ENCODE measurements at regions not wholly inside any gene's neighbourhood (a gene's known extent, or its start where the extent isn't known, plus 50 kb on each side); places are given as distances from the start of the nearest gene placed in this dataset.
"Not testable (repeated sequence)": the region's sequence is repeated elsewhere in the genome, so short reads cannot be mapped to it uniquely, and the experiment has no call there.

- 55 to 71% (median 61%) methylated on average over 2 of the region's 2 CpGs for WGBS, 3 donors
- DNase-seq (no peak), ATAC-seq (no peak)
- H3K27me3 ChIP-seq (ENCODE audit: insufficient read depth in 3 of 3, low read length in 2 of 3), result no peaks in the 10 kb centered on the region
- TF ChIP-seq CTCF (IDR thresholded peaks at IDR 0.05), result no peak
- no peaks in the 10 kb centered on the region for H3K36me3 ChIP-seq (ENCODE audit: insufficient read depth in 1 of 2, low read depth in 1 of 2)
- no peaks in the 10 kb centered on the region for H3K4me1 ChIP-seq
- intact Hi-C loops (cut with DNase I), result no loop called here
- no peak overlapping the region for H3K27ac ChIP-seq
- H3K4me3 ChIP-seq, result no peak overlapping the region
- no peaks in the 10 kb centered on the region for H3K9me3 ChIP-seq
Measured at GRCh38 chr5:136559651-136560050, 194.3 kb upstream of the TRPC7 start.

- 83 to 98% (median 88%) methylated on average over 2 of the region's 2 CpGs for WGBS, 3 donors
Measured at GRCh38 chr5:136547096-136547495, 181.8 kb upstream of the TRPC7 start.

GRCh38 chr5:136546441-136546840, 181.1 kb upstream of the TRPC7 start:
- H3K27ac ChIP-seq; H3K9me3 ChIP-seq; ATAC-seq; DNase-seq; H3K27me3 ChIP-seq (ENCODE audit: insufficient read depth in 3 of 3, low read length in 2 of 3); H3K4me1 ChIP-seq; H3K4me3 ChIP-seq; H3K36me3 ChIP-seq (ENCODE audit: insufficient read depth in 1 of 2, low read depth in 1 of 2); intact Hi-C loops (cut with DNase I): not testable (repeated sequence)
- 75 to 88% (median 80%) methylated on average over 3 of the region's 3 CpGs for WGBS, 3 donors

More at GRCh38 chr5:136547096-136547495, 181.8 kb upstream of the TRPC7 start:
- H3K27ac ChIP-seq; H3K27me3 ChIP-seq (ENCODE audit: insufficient read depth in 3 of 3, low read length in 2 of 3); DNase-seq; H3K9me3 ChIP-seq; H3K4me1 ChIP-seq; H3K36me3 ChIP-seq (ENCODE audit: insufficient read depth in 1 of 2, low read depth in 1 of 2); intact Hi-C loops (cut with DNase I); ATAC-seq; H3K4me3 ChIP-seq: not testable (repeated sequence)

GRCh38 chr5:136545031-136545430, 179.7 kb upstream of the TRPC7 start:
- intact Hi-C loops (cut with DNase I); DNase-seq; H3K36me3 ChIP-seq (ENCODE audit: insufficient read depth in 1 of 2, low read depth in 1 of 2); H3K4me3 ChIP-seq; H3K27me3 ChIP-seq (ENCODE audit: insufficient read depth in 3 of 3, low read length in 2 of 3); ATAC-seq; H3K4me1 ChIP-seq; H3K27ac ChIP-seq; H3K9me3 ChIP-seq: not testable (repeated sequence)
- 85 to 87% (median 86%) methylated on average over 5 of the region's 5 CpGs for WGBS, 3 donors

- Histone ChIP-seq H3K27me3 (ENCODE audit: insufficient read depth in 3 of 3, low read length in 2 of 3) (no peaks in the 10 kb centered on the region), H3K36me3 (ENCODE audit: insufficient read depth in 1 of 2, low read depth in 1 of 2) (no peaks in the 10 kb centered on the region), H3K9me3 (no peaks in the 10 kb centered on the region), H3K27ac (no peak overlapping the region), H3K4me3 (no peak overlapping the region), H3K4me1 (no peaks in the 10 kb centered on the region)
- ATAC-seq (no peak), DNase-seq (no peak)
- TF ChIP-seq CTCF (IDR thresholded peaks at IDR 0.05), result no peak
- intact Hi-C loops (cut with DNase I), result no loop called here
- WGBS, 3 donors, result 82 to 84% (median 83%) methylated on average over 2 of the region's 2 CpGs
Measured at GRCh38 chr5:136538534-136538933, 173.2 kb upstream of the TRPC7 start.

GRCh38 chr5:136529081-136529480, 163.7 kb upstream of the TRPC7 start:
- H3K36me3 ChIP-seq (ENCODE audit: insufficient read depth in 1 of 2, low read depth in 1 of 2), result no peaks in the 10 kb centered on the region
- ATAC-seq (no peak), DNase-seq (no peak)
- H3K9me3 ChIP-seq, result no peaks in the 10 kb centered on the region
- no peaks in the 10 kb centered on the region for H3K4me1 ChIP-seq
- H3K27me3 ChIP-seq (ENCODE audit: insufficient read depth in 3 of 3, low read length in 2 of 3), result peaks cover 0 to 2% (median 0%) of the 10 kb centered on the region in 3 donors
- intact Hi-C loops (cut with DNase I), result no loop called here
- H3K27ac ChIP-seq, result no peak overlapping the region
- no peak overlapping the region for H3K4me3 ChIP-seq
- TF ChIP-seq CTCF (IDR thresholded peaks at IDR 0.05), result no peak
